Type B pancreatic cell (in vitro differentiated cells): ENCODE measurements at regions not wholly inside any gene's neighbourhood (a gene's known extent, or its start where the extent isn't known, plus 50 kb on each side); places are given as distances from the start of the nearest gene placed in this dataset.

Experiments
- DNase-seq: peaks from one replicate; pipeline ENCODE4 v3.0.0; 2021; ENCODE audit warnings: mixed read lengths; ENCODE audit not compliant: unreplicated experiment; ENCODE audit errors: extremely low spot score
- H3K27ac Mint-ChIP-seq: 2 replicates; pipeline ENCODE4 v1.8.0; 2021; ENCODE audit warnings: mild to moderate bottlenecking, mixed read lengths
- H3K27me3 Mint-ChIP-seq: 2 replicates; pipeline ENCODE4 v1.8.0; 2021; ENCODE audit warnings: mixed read lengths
- H3K36me3 Mint-ChIP-seq: 2 replicates; pipeline ENCODE4 v1.8.0; 2021; ENCODE audit warnings: mixed read lengths
- H3K4me1 Mint-ChIP-seq: one replicate; pipeline ENCODE4 v1.8.0; 2021; ENCODE audit warnings: mixed read lengths; ENCODE audit not compliant: unreplicated experiment
- H3K4me3 Mint-ChIP-seq: 2 replicates; pipeline ENCODE4 v1.8.0; 2021; ENCODE audit warnings: mild to moderate bottlenecking, mixed read lengths
- H3K9me3 Mint-ChIP-seq: 2 replicates; pipeline ENCODE4 v1.8.0; 2021; ENCODE audit warnings: mixed read lengths
- CTCF ChIP-seq: fragments of 200-600 bp; sonication (generic); conservative IDR thresholded peaks from 2 replicates; pipeline ENCODE4 v1.5.0; 2021; ENCODE audit warnings: antibody characterized with exemption, mild to moderate bottlenecking

- no peaks in the 10 kb centered on the region for H3K9me3 Mint-ChIP-seq
- no peaks in the 10 kb centered on the region for H3K4me1 Mint-ChIP-seq
- no peak overlapping the region for H3K27ac Mint-ChIP-seq
- DNase-seq = no peak
- H3K4me3 Mint-ChIP-seq = no peak overlapping the region
- no peaks in the 10 kb centered on the region for H3K36me3 Mint-ChIP-seq
- H3K27me3 Mint-ChIP-seq = no peaks in the 10 kb centered on the region
- no peak for TF ChIP-seq CTCF
These were observed 253.4 kb upstream of the CNTNAP4 start for GRCh38 chr16:76023835-76024234.

GRCh38 chr16:76035689-76036088 lies 241.5 kb upstream of the CNTNAP4 start:
- no peaks in the 10 kb centered on the region for H3K27me3 Mint-ChIP-seq
- no peaks in the 10 kb centered on the region for H3K36me3 Mint-ChIP-seq
- no peaks in the 10 kb centered on the region for H3K4me1 Mint-ChIP-seq
- TF ChIP-seq CTCF = no peak
- no peak overlapping the region for H3K4me3 Mint-ChIP-seq
- DNase-seq = no peak
- no peak overlapping the region for H3K27ac Mint-ChIP-seq
- H3K9me3 Mint-ChIP-seq = peaks cover 14% of the 10 kb centered on the region

- peaks cover 14% of the 10 kb centered on the region for H3K9me3 Mint-ChIP-seq
- H3K27ac Mint-ChIP-seq = no peak overlapping the region
- no peak for DNase-seq
- no peaks in the 10 kb centered on the region for H3K27me3 Mint-ChIP-seq
- H3K36me3 Mint-ChIP-seq = no peaks in the 10 kb centered on the region
- no peak overlapping the region for H3K4me3 Mint-ChIP-seq
- H3K4me1 Mint-ChIP-seq = no peaks in the 10 kb centered on the region
- TF ChIP-seq CTCF = no peak
These were observed 239.1 kb upstream of the CNTNAP4 start for GRCh38 chr16:76038097-76038496.

- peaks cover 6% of the 10 kb centered on the region for H3K9me3 Mint-ChIP-seq
- H3K27me3 Mint-ChIP-seq = no peaks in the 10 kb centered on the region
- no peak overlapping the region for H3K27ac Mint-ChIP-seq
- H3K4me1 Mint-ChIP-seq = no peaks in the 10 kb centered on the region
- no peak for DNase-seq
- no peak for TF ChIP-seq CTCF
- no peaks in the 10 kb centered on the region for H3K36me3 Mint-ChIP-seq
- H3K4me3 Mint-ChIP-seq = no peak overlapping the region
These were observed 224.5 kb upstream of the CNTNAP4 start for GRCh38 chr16:76052725-76053124.

- no peak for DNase-seq
- H3K36me3 Mint-ChIP-seq = no peaks in the 10 kb centered on the region
- no peaks in the 10 kb centered on the region for H3K4me1 Mint-ChIP-seq
- H3K9me3 Mint-ChIP-seq = no peaks in the 10 kb centered on the region
- no peak overlapping the region for H3K4me3 Mint-ChIP-seq
- no peak overlapping the region for H3K27ac Mint-ChIP-seq
- no peak for TF ChIP-seq CTCF
- H3K27me3 Mint-ChIP-seq = no peaks in the 10 kb centered on the region
These were observed 218.0 kb upstream of the CNTNAP4 start for GRCh38 chr16:76059186-76059585.

- no peak for DNase-seq
- Mint-ChIP-seq H3K36me3 (no peaks in the 10 kb centered on the region), H3K9me3 (no peaks in the 10 kb centered on the region), H3K4me1 (no peaks in the 10 kb centered on the region), H3K4me3 (no peak overlapping the region), H3K27me3 (no peaks in the 10 kb centered on the region), H3K27ac (no peak overlapping the region)
- no peak for TF ChIP-seq CTCF
These were observed 217.5 kb upstream of the CNTNAP4 start for GRCh38 chr16:76059701-76060100.
